Loucy (cell line): ENCODE measurements at regions not wholly inside any gene's neighbourhood (a gene's known extent, or its start where the extent isn't known, plus 50 kb on each side); places are given as distances from the start of the nearest gene placed in this dataset.

Source experiments
- EZH2phosphoT487 ChIP-seq: fragments of 200-600 bp; IDR thresholded peaks from 2 replicates; pipeline ENCODE4 v1.6.1; 2018; ENCODE audit warnings: antibody characterized with exemption, mild to moderate bottlenecking, moderate library complexity, borderline replicate concordance
- TF ChIP-seq, protein P1 (sequence below): fragments of 200-600 bp; sonication (generic); conservative IDR thresholded peaks from 2 replicates; pipeline ENCODE4 v1.5.1; 2014; ENCODE audit warnings: mild to moderate bottlenecking, antibody characterized with exemption, low read length

DNA sequence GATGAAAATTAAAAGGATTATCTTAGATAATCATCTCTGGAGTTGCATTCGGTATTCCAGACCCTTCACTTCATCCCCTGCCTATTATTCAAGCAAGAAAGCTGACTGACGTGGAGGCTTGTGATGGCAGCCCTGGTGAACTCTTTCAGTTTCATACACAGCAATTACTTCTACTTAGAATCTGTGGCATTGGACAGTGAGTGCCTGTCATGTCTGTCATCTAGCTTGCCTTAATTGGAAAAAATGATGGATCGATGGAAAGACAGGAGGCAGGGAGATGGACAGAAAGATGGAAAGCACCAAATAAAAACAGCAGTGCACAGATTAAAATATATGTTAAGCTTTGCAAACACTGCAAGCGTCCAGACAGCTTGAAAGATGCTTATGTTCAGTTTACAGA, 1371.0 kb upstream of the CDH6 start:
- TF ChIP-seq, protein P1, sequence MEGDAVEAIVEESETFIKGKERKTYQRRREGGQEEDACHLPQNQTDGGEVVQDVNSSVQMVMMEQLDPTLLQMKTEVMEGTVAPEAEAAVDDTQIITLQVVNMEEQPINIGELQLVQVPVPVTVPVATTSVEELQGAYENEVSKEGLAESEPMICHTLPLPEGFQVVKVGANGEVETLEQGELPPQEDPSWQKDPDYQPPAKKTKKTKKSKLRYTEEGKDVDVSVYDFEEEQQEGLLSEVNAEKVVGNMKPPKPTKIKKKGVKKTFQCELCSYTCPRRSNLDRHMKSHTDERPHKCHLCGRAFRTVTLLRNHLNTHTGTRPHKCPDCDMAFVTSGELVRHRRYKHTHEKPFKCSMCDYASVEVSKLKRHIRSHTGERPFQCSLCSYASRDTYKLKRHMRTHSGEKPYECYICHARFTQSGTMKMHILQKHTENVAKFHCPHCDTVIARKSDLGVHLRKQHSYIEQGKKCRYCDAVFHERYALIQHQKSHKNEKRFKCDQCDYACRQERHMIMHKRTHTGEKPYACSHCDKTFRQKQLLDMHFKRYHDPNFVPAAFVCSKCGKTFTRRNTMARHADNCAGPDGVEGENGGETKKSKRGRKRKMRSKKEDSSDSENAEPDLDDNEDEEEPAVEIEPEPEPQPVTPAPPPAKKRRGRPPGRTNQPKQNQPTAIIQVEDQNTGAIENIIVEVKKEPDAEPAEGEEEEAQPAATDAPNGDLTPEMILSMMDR = no peak
- TF ChIP-seq EZH2phosphoT487 = no peak
